ENCODE measurements at regions not wholly inside any gene's neighbourhood (a gene's known extent, or its start where the extent isn't known, plus 50 kb on each side); places are given as distances from the start of the nearest gene placed in this dataset.

GRCh38 chr4:16993956-16994840 is 95.8 kb upstream of the LDB2 start:
- no peak for DNase-seq

GRCh38 chr4:16992566-16993225 is 94.3 kb upstream of the LDB2 start:
- no peak for DNase-seq

GRCh38 chr4:16991450-16991849 is 93.0 kb upstream of the LDB2 start:
- no peak for DNase-seq

GRCh38 chr4:16989371-16989770 is 90.9 kb upstream of the LDB2 start:
- DNase-seq = no peak

- no peak for DNase-seq
Measured at GRCh38 chr4:16988814-16989213, 90.4 kb upstream of the LDB2 start.

- DNase-seq = no peak
Measured at GRCh38 chr4:16977081-16977480, 78.6 kb upstream of the LDB2 start.

- DNase-seq = no peak
Measured at GRCh38 chr4:16969696-16970135, 71.3 kb upstream of the LDB2 start.

- DNase-seq = no peak
Measured at GRCh38 chr4:16967722-16968121, 69.3 kb upstream of the LDB2 start.

GRCh38 chr4:16959305-16959704 is 60.9 kb upstream of the LDB2 start:
- DNase-seq = no peak

GRCh38 chr4:16952896-16953630 is 54.6 kb upstream of the LDB2 start:
- no peak for DNase-seq

- DNase-seq = no peak
Measured at GRCh38 chr4:16952462-16952871, 54.0 kb upstream of the LDB2 start.
